Stomach (tissue), 8 donors: ENCODE measurements at regions not wholly inside any gene's neighbourhood (a gene's known extent, or its start where the extent isn't known, plus 50 kb on each side); places are given as distances from the start of the nearest gene placed in this dataset.

Source experiments
- DNase-seq, 2 donors: peaks; one replicate each; pipeline versions ENCODE4 v3.0.0 to v3.0.0-alpha.2; 2013 to 2019
- H3K27ac ChIP-seq, 5 donors: fragments of 200-600 bp in 4 of 5; sonication (generic) in 4 of 5; one replicate each; pipeline ENCODE4 v1.5.1; 2013 to 2019; ENCODE audit warnings: mild to moderate bottlenecking in 1 of 5, moderate library complexity in 1 of 5
- H3K27me3 ChIP-seq, 3 donors: fragments of 200-600 bp; sonication (generic); one replicate each; pipeline ENCODE4 v1.5.1; 2017 to 2019; ENCODE audit warnings: mixed run types in 1 of 3
- H3K36me3 ChIP-seq, 4 donors: fragments of 200-600 bp; sonication (generic); 1 replicate in 3 of 4; 2 replicates in 1 of 4; pipeline ENCODE4 v1.5.1; 2016 to 2019
- H3K4me1 ChIP-seq, 4 donors: fragments of 200-600 bp; sonication (generic); one replicate each; pipeline ENCODE4 v1.5.1; 2016 to 2019
- H3K4me3 ChIP-seq, 4 donors: fragments of 200-600 bp; sonication (generic) in 3 of 4; one replicate each; pipeline ENCODE4 v1.5.1; 2016 to 2019; ENCODE audit warnings: mild to moderate bottlenecking in 1 of 4
- H3K9me3 ChIP-seq, 4 donors: fragments of 200-600 bp; sonication (generic); one replicate each; pipeline ENCODE4 v1.5.1; 2016 to 2019
- CTCF ChIP-seq, 7 experiments: fragments of 450-650 bp in 4 of 7; fragments of 200-600 bp in 3 of 7; sonication (generic) in 3 of 7; IDR thresholded peaks; one replicate each; pipeline ENCODE4 v1.5.1; 2016 to 2019; ENCODE audit warnings: antibody characterized with exemption in 7 of 7, control low read depth in 2 of 7, mild to moderate bottlenecking in 1 of 7
- EP300 ChIP-seq: sonication (generic); formaldehyde crosslinking; IDR thresholded peaks from one replicate; pipeline ENCODE4 v1.6.1; 2017; ENCODE audit warnings: antibody characterized with exemption
- POLR2A ChIP-seq, 4 donors: fragments of 450-650 bp; IDR thresholded peaks; one replicate each; pipeline ENCODE4 v1.6.1; 2016; ENCODE audit warnings: antibody characterized with exemption in 4 of 4, control low read depth in 2 of 4, mild to moderate bottlenecking in 1 of 4, moderate library complexity in 1 of 4
- POLR2AphosphoS5 ChIP-seq, 3 donors: sonication (generic); formaldehyde crosslinking; IDR thresholded peaks; one replicate each; pipeline ENCODE4 v1.6.1; 2016; ENCODE audit warnings: antibody characterized with exemption in 3 of 3
- WGBS, 5 donors: extraction: QIAGEN DNeasy Blood & Tissue Kit in 3 of 5; methylation state at CpG; one replicate each; pipeline versions ENCODE4 v1.1.5 to v1.1.7; 2013 to 2018; 5-methylcytosine and 5-hydroxymethylcytosine counted together
- intact Hi-C: fragments of 100-400 bp; cut with DNase I; formaldehyde crosslinking; loops from one replicate; pipeline ENCODE4 v1.15.1; 2023; ENCODE audit warnings: low total_unique reads
- donor health status: healthy with polysubstance abuse.
- donor health status: Bipolar disorder and iron deficiency.
- donor health status: healthy.

- no peak overlapping the region for H3K4me3 ChIP-seq
- no peak for DNase-seq
- intact Hi-C loops: no loop called here
- WGBS, 5 donors: 49 to 76% (median 62%) methylated on average over 5 of the region's 5 CpGs
- TF ChIP-seq EP300: no peak
- no peak for TF ChIP-seq POLR2A (IDR thresholded peaks at IDR 0.05)
- no peak for TF ChIP-seq POLR2AphosphoS5 (IDR thresholded peaks at IDR 0.05)
- TF ChIP-seq CTCF (IDR thresholded peaks at IDR 0.05): no peak
- H3K27ac ChIP-seq: no peak overlapping the region
- H3K27me3 ChIP-seq: peaks cover 0 to 22% (median 0%) of the 10 kb centered on the region in 3 donors
- no peaks in the 10 kb centered on the region for H3K4me1 ChIP-seq
- H3K9me3 ChIP-seq: no peaks in the 10 kb centered on the region
- no peaks in the 10 kb centered on the region for H3K36me3 ChIP-seq
These were observed 71.7 kb upstream of the DRD2 start for GRCh38 chr11:113546757-113547507.

- 94 to 100% (median 97%) methylated on average over 2 of the region's 2 CpGs for WGBS, 5 donors
These were observed 67.2 kb upstream of the DRD2 start for GRCh38 chr11:113542420-113542819.

GRCh38 chr11:113540416-113541330 lies 65.5 kb upstream of the DRD2 start:
- WGBS, 5 donors: 73 to 78% (median 76%) methylated on average over 8 of the region's 8 CpGs
- Histone ChIP-seq H3K9me3 (no peaks in the 10 kb centered on the region), H3K27me3 (peaks cover 0 to 8% (median 0%) of the 10 kb centered on the region in 3 donors), H3K4me3 (no peak overlapping the region), H3K36me3 (no peaks in the 10 kb centered on the region), H3K4me1 (no peaks in the 10 kb centered on the region), H3K27ac (no peak overlapping the region)
- TF ChIP-seq CTCF (IDR thresholded peaks at IDR 0.05): no peak
- DNase-seq: no peak
- intact Hi-C loops: no loop called here

More at GRCh38 chr11:113542420-113542819, 67.2 kb upstream of the DRD2 start:
- H3K27ac ChIP-seq: no peak overlapping the region
- no peaks in the 10 kb centered on the region for H3K4me1 ChIP-seq
- no peaks in the 10 kb centered on the region for H3K36me3 ChIP-seq
- H3K4me3 ChIP-seq: no peak overlapping the region
- H3K9me3 ChIP-seq: no peaks in the 10 kb centered on the region
- intact Hi-C loops: no loop called here
- TF ChIP-seq EP300 (no peak), CTCF (IDR thresholded peaks at IDR 0.05) (no peak), POLR2AphosphoS5 (IDR thresholded peaks at IDR 0.05) (no peak), POLR2A (IDR thresholded peaks at IDR 0.05) (no peak)
- H3K27me3 ChIP-seq: peaks cover 0 to 21% (median 0%) of the 10 kb centered on the region in 3 donors
- DNase-seq: no peak

- H3K27ac ChIP-seq: no peak overlapping the region
- intact Hi-C loops: no loop called here
- no peak for TF ChIP-seq POLR2A (IDR thresholded peaks at IDR 0.05)
- no peaks in the 10 kb centered on the region for H3K9me3 ChIP-seq
- H3K36me3 ChIP-seq: no peaks in the 10 kb centered on the region
- peaks cover 0 to 8% (median 0%) of the 10 kb centered on the region in 3 donors for H3K27me3 ChIP-seq
- no peak overlapping the region for H3K4me3 ChIP-seq
- DNase-seq: no peak
- WGBS, 5 donors: 82 to 90% (median 85%) methylated on average over 6 of the region's 6 CpGs
- no peaks in the 10 kb centered on the region for H3K4me1 ChIP-seq
These were observed 63.5 kb upstream of the DRD2 start for GRCh38 chr11:113538451-113539412.
